ENCODE measurements at regions not wholly inside any gene's neighbourhood (a gene's known extent, or its start where the extent isn't known, plus 50 kb on each side); places are given as distances from the start of the nearest gene placed in this dataset.
A peak's percentile ranks its signal among the peaks of the same experiment; 100 is the strongest.
"Not testable (repeated sequence)": the region's sequence is repeated elsewhere in the genome, so short reads cannot be mapped to it uniquely, and the experiment has no call there.

GRCh38 chr2:160583813-160584537 is 90.4 kb upstream of the RBMS1 start:
- no peak overlapping the region for H3K4me3 Mint-ChIP-seq
- no peaks in the 10 kb centered on the region for H3K4me1 ChIP-seq (ENCODE audit: insufficient read depth, low read length)
- no peak for DNase-seq
- H3K4me1 Mint-ChIP-seq = peaks cover 7 to 12% (median 10%) of the 10 kb centered on the region in 4 donors
- H3K27me3 Mint-ChIP-seq = peaks cover 0 to 2% of the 10 kb centered on the region in 2 donors
- POLR2A ChIA-PET (ENCODE audit: partially characterized antibody) = no interaction called here
- H3K4me3 ChIP-seq (ENCODE audit: low read length in 2 of 2) = no peak overlapping the region
- no peaks in the 10 kb centered on the region for H3K36me3 Mint-ChIP-seq
- H3K27me3 ChIP-seq (ENCODE audit: insufficient read depth, low read length) = no peaks in the 10 kb centered on the region
- H3K36me3 ChIP-seq (ENCODE audit: insufficient read depth, low read length) = no peaks in the 10 kb centered on the region
- no peaks in the 10 kb centered on the region for H3K9me3 ChIP-seq (ENCODE audit: control insufficient read depth in 1 of 2, low read length in 2 of 2)
- no peak overlapping the region for H3K27ac ChIP-seq (ENCODE audit: low read depth, low read length)
- CTCF ChIA-PET (ENCODE audit: partially characterized antibody) = interaction anchor here (1.9 kb wide), 1 partner anchor 260 kb away, joined by 5 read pairs; no protein-coding TSS in a partner anchor
- intact Hi-C loops (cut with micrococcal nuclease) = no loop called here
- peaks cover 0 to 5% (median 0%) of the 10 kb centered on the region in 8 donors for H3K9me3 Mint-ChIP-seq
- no peak overlapping the region for H3K27ac Mint-ChIP-seq

GRCh38 chr2:160584972-160585494 is 91.4 kb upstream of the RBMS1 start:
- POLR2A ChIA-PET (ENCODE audit: partially characterized antibody) = no interaction called here
- H3K9me3 Mint-ChIP-seq = peaks cover 0 to 5% (median 0%) of the 10 kb centered on the region in 8 donors
- peaks cover 7 to 12% (median 10%) of the 10 kb centered on the region in 4 donors for H3K4me1 Mint-ChIP-seq
- H3K36me3 Mint-ChIP-seq = no peaks in the 10 kb centered on the region
- intact Hi-C loops (cut with micrococcal nuclease) = no loop called here
- no peak for DNase-seq
- no peaks in the 10 kb centered on the region for H3K36me3 ChIP-seq (ENCODE audit: insufficient read depth, low read length)
- peak overlapping the region in 1 of 7 donors; percentile 61 for H3K27ac Mint-ChIP-seq
- peaks cover 0 to 2% of the 10 kb centered on the region in 2 donors for H3K27me3 Mint-ChIP-seq
- H3K27me3 ChIP-seq (ENCODE audit: insufficient read depth, low read length) = no peaks in the 10 kb centered on the region
- H3K4me1 ChIP-seq (ENCODE audit: insufficient read depth, low read length) = no peaks in the 10 kb centered on the region
- no peak overlapping the region for H3K4me3 Mint-ChIP-seq
- H3K9me3 ChIP-seq (ENCODE audit: control insufficient read depth in 1 of 2, low read length in 2 of 2) = no peaks in the 10 kb centered on the region
- no peak overlapping the region for H3K27ac ChIP-seq (ENCODE audit: low read depth, low read length)
- CTCF ChIA-PET (ENCODE audit: partially characterized antibody) = no interaction called here
- H3K4me3 ChIP-seq (ENCODE audit: low read length in 2 of 2) = no peak overlapping the region

GRCh38 chr2:160590664-160591063 is 97.1 kb upstream of the RBMS1 start:
- ChIA-PET POLR2A (ENCODE audit: partially characterized antibody) (no interaction called here), CTCF (ENCODE audit: partially characterized antibody) (no interaction called here)
- Histone ChIP-seq H3K27ac (ENCODE audit: low read depth, low read length) (no peak overlapping the region), H3K4me3 (ENCODE audit: low read length in 2 of 2) (no peak overlapping the region), H3K36me3 (ENCODE audit: insufficient read depth, low read length) (no peaks in the 10 kb centered on the region), H3K27me3 (ENCODE audit: insufficient read depth, low read length) (no peaks in the 10 kb centered on the region), H3K4me1 (ENCODE audit: insufficient read depth, low read length) (no peaks in the 10 kb centered on the region), H3K9me3 (ENCODE audit: control insufficient read depth in 1 of 2, low read length in 2 of 2) (no peaks in the 10 kb centered on the region)
- peaks cover 6 to 17% (median 9%) of the 10 kb centered on the region in 4 donors for H3K4me1 Mint-ChIP-seq
- peaks cover 2 to 35% (median 11%) of the 10 kb centered on the region in 8 donors for H3K9me3 Mint-ChIP-seq
- H3K27me3 Mint-ChIP-seq = peaks cover 0 to 2% of the 10 kb centered on the region in 2 donors
- DNase-seq = peak in 2 of 5 donors; percentile 2 to 8
- intact Hi-C loops (cut with micrococcal nuclease) = no loop called here
- peak overlapping the region in 3 of 8 donors; percentile 23 to 49 (median 40) for H3K4me3 Mint-ChIP-seq
- H3K36me3 Mint-ChIP-seq = no peaks in the 10 kb centered on the region
- peak overlapping the region in 3 of 7 donors; percentile 8 to 87 (median 80) for H3K27ac Mint-ChIP-seq

GRCh38 chr2:160592401-160592800 is 98.8 kb upstream of the RBMS1 start:
- Histone ChIP-seq H3K9me3 (ENCODE audit: control insufficient read depth in 1 of 2, low read length in 2 of 2) (no peaks in the 10 kb centered on the region), H3K36me3 (ENCODE audit: insufficient read depth, low read length) (no peaks in the 10 kb centered on the region), H3K27ac (ENCODE audit: low read depth, low read length) (no peak overlapping the region), H3K4me1 (ENCODE audit: insufficient read depth, low read length) (no peaks in the 10 kb centered on the region), H3K4me3 (ENCODE audit: low read length in 2 of 2) (no peak overlapping the region), H3K27me3 (ENCODE audit: insufficient read depth, low read length) (no peaks in the 10 kb centered on the region)
- Mint-ChIP-seq H3K27me3 (peaks cover 0 to 2% of the 10 kb centered on the region in 2 donors), H3K4me3 (no peak overlapping the region), H3K4me1 (peaks cover 0 to 11% (median 5%) of the 10 kb centered on the region in 4 donors), H3K9me3 (peaks cover 2 to 35% (median 11%) of the 10 kb centered on the region in 8 donors), H3K36me3 (no peaks in the 10 kb centered on the region), H3K27ac (peak overlapping the region in 1 of 7 donors; percentile 80)
- ChIA-PET CTCF (ENCODE audit: partially characterized antibody) (no interaction called here), POLR2A (ENCODE audit: partially characterized antibody) (no interaction called here)
- intact Hi-C loops (cut with micrococcal nuclease) = no loop called here
- no peak for DNase-seq

GRCh38 chr2:160592993-160593392 is 99.4 kb upstream of the RBMS1 start:
- Histone ChIP-seq H3K9me3 (ENCODE audit: control insufficient read depth in 1 of 2, low read length in 2 of 2) (no peaks in the 10 kb centered on the region), H3K27me3 (ENCODE audit: insufficient read depth, low read length) (no peaks in the 10 kb centered on the region), H3K36me3 (ENCODE audit: insufficient read depth, low read length) (no peaks in the 10 kb centered on the region), H3K27ac (ENCODE audit: low read depth, low read length) (no peak overlapping the region), H3K4me3 (ENCODE audit: low read length in 2 of 2) (no peak overlapping the region), H3K4me1 (ENCODE audit: insufficient read depth, low read length) (no peaks in the 10 kb centered on the region)
- POLR2A ChIA-PET (ENCODE audit: partially characterized antibody) = no interaction called here
- H3K27me3 Mint-ChIP-seq = peaks cover 0 to 2% of the 10 kb centered on the region in 2 donors
- no peaks in the 10 kb centered on the region for H3K36me3 Mint-ChIP-seq
- intact Hi-C loops (cut with micrococcal nuclease) = no loop called here
- H3K9me3 Mint-ChIP-seq = peaks cover 2 to 35% (median 11%) of the 10 kb centered on the region in 8 donors
- DNase-seq = no peak
- H3K4me1 Mint-ChIP-seq = peaks cover 0 to 11% (median 5%) of the 10 kb centered on the region in 4 donors
- no peak overlapping the region for H3K4me3 Mint-ChIP-seq
- CTCF ChIA-PET (ENCODE audit: partially characterized antibody) = no interaction called here
- H3K27ac Mint-ChIP-seq = no peak overlapping the region

- Histone ChIP-seq H3K36me3 (ENCODE audit: insufficient read depth, low read length) (no peaks in the 10 kb centered on the region), H3K9me3 (ENCODE audit: control insufficient read depth in 1 of 2, low read length in 2 of 2) (no peaks in the 10 kb centered on the region), H3K27ac (ENCODE audit: low read depth, low read length) (no peak overlapping the region), H3K4me1 (ENCODE audit: insufficient read depth, low read length) (no peaks in the 10 kb centered on the region), H3K27me3 (ENCODE audit: insufficient read depth, low read length) (no peaks in the 10 kb centered on the region), H3K4me3 (ENCODE audit: low read length in 2 of 2) (no peak overlapping the region)
- no peak for DNase-seq
- H3K9me3 Mint-ChIP-seq = peaks cover 2 to 26% (median 9%) of the 10 kb centered on the region in 8 donors
- no peaks in the 10 kb centered on the region for H3K36me3 Mint-ChIP-seq
- intact Hi-C loops (cut with micrococcal nuclease) = no loop called here
- no peak overlapping the region for H3K27ac Mint-ChIP-seq
- no peak overlapping the region for H3K4me3 Mint-ChIP-seq
- peaks cover 0 to 5% of the 10 kb centered on the region in 2 donors for H3K27me3 Mint-ChIP-seq
- peaks cover 0 to 2% (median under 1%) of the 10 kb centered on the region in 4 donors for H3K4me1 Mint-ChIP-seq
- ChIA-PET POLR2A (ENCODE audit: partially characterized antibody) (no interaction called here), CTCF (ENCODE audit: partially characterized antibody) (no interaction called here)
Measured at GRCh38 chr2:160596441-160596840, 102.8 kb upstream of the RBMS1 start.

- H3K27me3 Mint-ChIP-seq; H3K27me3 ChIP-seq (ENCODE audit: insufficient read depth, low read length); H3K36me3 ChIP-seq (ENCODE audit: insufficient read depth, low read length); H3K36me3 Mint-ChIP-seq; intact Hi-C loops (cut with micrococcal nuclease); H3K4me3 Mint-ChIP-seq; CTCF ChIA-PET (ENCODE audit: partially characterized antibody); H3K9me3 ChIP-seq (ENCODE audit: control insufficient read depth in 1 of 2, low read length in 2 of 2); H3K27ac Mint-ChIP-seq; H3K4me1 Mint-ChIP-seq; H3K4me3 ChIP-seq (ENCODE audit: low read length in 2 of 2); H3K27ac ChIP-seq (ENCODE audit: low read depth, low read length); H3K9me3 Mint-ChIP-seq; POLR2A ChIA-PET (ENCODE audit: partially characterized antibody); H3K4me1 ChIP-seq (ENCODE audit: insufficient read depth, low read length); DNase-seq: not testable (repeated sequence)
Measured at GRCh38 chr2:160600437-160600836, 106.8 kb upstream of the RBMS1 start.

All from CD4-positive, alpha-beta memory T cell (primary cell).